AG09319 (cell line): ENCODE measurements at regions not wholly inside any gene's neighbourhood (a gene's known extent, or its start where the extent isn't known, plus 50 kb on each side); places are given as distances from the start of the nearest gene placed in this dataset.
A peak's percentile ranks its signal among the peaks of the same experiment; 100 is the strongest.
"Not testable (repeated sequence)": the region's sequence is repeated elsewhere in the genome, so short reads cannot be mapped to it uniquely, and the experiment has no call there.

Source experiments
- DNase-seq: peaks from one replicate; pipeline ENCODE4 v3.0.0-alpha.2; 2010; ENCODE audit warnings: low read depth; ENCODE audit errors: extremely low read depth
- TF ChIP-seq, protein P1 (sequence below): IDR thresholded peaks from 2 replicates; pipeline ENCODE4 v1.5.1; 2011; ENCODE audit warnings: low read depth, mild to moderate bottlenecking, inconsistent platforms, low read length, moderate library complexity

- DNase-seq, result not testable (repeated sequence)
These were observed 203.2 kb downstream of the SNCAIP start for GRCh38 chr5:122515210-122515609.

DNA sequence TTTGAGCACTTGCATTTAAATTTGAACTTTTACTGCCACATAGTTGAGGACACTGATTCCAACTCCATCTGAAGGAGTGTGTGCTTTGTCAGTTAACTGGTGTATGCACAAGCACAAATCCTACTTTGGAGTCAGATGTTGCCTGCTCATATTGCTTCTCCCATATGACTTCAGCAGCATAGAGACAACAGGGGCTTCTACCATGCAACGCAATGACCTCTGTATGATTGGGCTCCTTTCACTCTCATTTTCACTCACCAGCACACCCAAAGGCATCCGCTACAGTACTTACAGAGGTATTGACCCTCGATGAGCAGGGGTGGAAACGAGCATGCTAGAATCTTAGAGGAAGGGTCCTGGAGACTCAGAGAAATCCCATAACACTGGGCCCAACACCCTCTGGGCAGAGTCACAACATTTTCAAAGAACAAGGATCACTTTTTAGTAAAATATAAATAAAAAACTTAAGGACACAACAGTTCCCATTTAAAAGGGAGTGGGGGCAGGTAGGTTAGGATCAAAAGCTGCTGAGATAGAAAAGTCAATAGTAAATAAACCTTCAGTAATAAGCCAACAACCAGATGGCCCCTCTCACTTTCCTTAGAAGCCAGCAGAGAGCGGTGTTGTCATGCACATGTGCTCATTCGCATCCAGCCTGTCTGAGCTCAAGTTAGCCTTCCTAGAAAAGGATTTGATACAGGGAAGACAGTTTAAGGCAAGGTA, 203.8 kb downstream of the SNCAIP start:
- TF ChIP-seq, protein P1, sequence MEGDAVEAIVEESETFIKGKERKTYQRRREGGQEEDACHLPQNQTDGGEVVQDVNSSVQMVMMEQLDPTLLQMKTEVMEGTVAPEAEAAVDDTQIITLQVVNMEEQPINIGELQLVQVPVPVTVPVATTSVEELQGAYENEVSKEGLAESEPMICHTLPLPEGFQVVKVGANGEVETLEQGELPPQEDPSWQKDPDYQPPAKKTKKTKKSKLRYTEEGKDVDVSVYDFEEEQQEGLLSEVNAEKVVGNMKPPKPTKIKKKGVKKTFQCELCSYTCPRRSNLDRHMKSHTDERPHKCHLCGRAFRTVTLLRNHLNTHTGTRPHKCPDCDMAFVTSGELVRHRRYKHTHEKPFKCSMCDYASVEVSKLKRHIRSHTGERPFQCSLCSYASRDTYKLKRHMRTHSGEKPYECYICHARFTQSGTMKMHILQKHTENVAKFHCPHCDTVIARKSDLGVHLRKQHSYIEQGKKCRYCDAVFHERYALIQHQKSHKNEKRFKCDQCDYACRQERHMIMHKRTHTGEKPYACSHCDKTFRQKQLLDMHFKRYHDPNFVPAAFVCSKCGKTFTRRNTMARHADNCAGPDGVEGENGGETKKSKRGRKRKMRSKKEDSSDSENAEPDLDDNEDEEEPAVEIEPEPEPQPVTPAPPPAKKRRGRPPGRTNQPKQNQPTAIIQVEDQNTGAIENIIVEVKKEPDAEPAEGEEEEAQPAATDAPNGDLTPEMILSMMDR, result peak; percentile 80

DNA sequence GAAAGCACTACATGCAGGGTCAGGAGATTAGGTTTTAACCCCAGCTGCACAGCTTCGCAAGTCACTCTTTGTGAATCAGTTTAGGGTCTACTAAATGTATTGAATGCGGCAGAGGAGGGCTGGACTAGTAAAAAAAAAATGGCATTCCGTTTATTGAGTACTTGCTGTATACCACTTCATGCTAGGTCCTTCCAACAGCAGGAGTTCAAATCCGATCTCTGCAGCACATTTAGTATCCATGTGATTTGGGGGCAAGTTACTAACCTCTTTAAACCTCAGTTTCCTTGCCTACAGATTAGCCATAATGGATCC, 204.4 kb downstream of the SNCAIP start:
- no peak for DNase-seq
- TF ChIP-seq, protein P1, result no peak

More for the DNA sequence above, 203.8 kb downstream of the SNCAIP start:
- DNase-seq, result peak; percentile 48

DNA sequence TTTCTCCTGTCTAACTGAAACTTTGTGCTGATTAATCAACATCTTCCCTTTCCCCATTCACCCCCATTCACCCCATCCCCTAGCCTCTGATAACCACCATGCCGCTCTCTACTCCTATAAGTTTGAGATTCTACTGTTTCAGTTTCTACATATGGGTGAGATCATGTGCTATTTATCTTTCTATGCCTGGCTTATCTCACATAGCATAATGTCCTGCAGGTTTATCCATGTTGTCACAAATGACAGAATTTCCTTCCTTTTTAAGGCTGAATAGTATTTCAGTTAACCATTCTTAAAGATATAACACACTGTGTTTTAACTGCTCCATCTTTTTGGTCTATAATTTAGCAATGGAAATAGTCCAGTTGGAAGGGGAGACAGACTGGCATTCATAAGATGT, 205.1 kb downstream of the SNCAIP start:
- TF ChIP-seq, protein P1, result no peak
- no peak for DNase-seq

GRCh38 chr5:122523776-122524175, 211.7 kb downstream of the SNCAIP start:
- no peak for DNase-seq
- TF ChIP-seq, protein P1, result no peak

DNA sequence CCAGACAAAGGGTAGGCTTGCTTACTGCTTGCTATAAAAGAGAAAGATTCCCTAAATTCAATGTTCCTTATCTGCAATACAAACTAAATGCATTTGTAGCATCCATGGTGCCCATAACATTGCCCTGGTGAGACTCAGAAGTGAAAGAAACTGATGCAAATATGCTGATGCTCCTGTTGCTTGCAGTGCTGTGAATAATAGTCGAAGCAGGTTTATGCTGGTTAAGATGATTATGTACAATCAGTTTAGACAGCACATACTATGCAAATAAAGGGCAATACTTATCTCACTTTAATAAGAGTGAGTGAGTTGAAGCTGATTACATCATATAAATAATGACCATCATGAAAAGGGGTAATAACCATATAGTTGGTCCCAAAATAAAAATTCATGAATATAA, 215.5 kb downstream of the SNCAIP start:
- TF ChIP-seq, protein P1, result no peak

GRCh38 chr5:122532035-122532434, 220.0 kb downstream of the SNCAIP start:
- no peak for DNase-seq
- TF ChIP-seq, protein P1, result no peak

More for the DNA sequence above, 215.5 kb downstream of the SNCAIP start:
- no peak for DNase-seq

- TF ChIP-seq, protein P1, result no peak
- DNase-seq, result no peak
These were observed 221.8 kb downstream of the SNCAIP start for GRCh38 chr5:122533825-122534224.
